ENCODE measurements at regions not wholly inside any gene's neighbourhood (a gene's known extent, or its start where the extent isn't known, plus 50 kb on each side); places are given as distances from the start of the nearest gene placed in this dataset.

- no peak for FAIRE-seq
- no peaks in the 10 kb centered on the region for H3K4me1 ChIP-seq (ENCODE audit: insufficient read depth, low read length)
- in situ Hi-C loops (cut with HindIII; ENCODE audit: extremely low pct_ligation_motif_present, low pct_unique_long_range_greater_than_20kb), result no loop called here
These were observed 76.9 kb upstream of the ADAMTSL1 start for GRCh38 chr9:18397076-18397475.

More at GRCh38 chr9:18397076-18397475, 76.9 kb upstream of the ADAMTSL1 start:
- H3K9me3 ChIP-seq (ENCODE audit: low read length), result no peaks in the 10 kb centered on the region
- H4K20me1 ChIP-seq (ENCODE audit: insufficient read depth, low read length), result no peaks in the 10 kb centered on the region
- CTCF ChIA-PET (ENCODE audit: low intra/inter-chr PET ratio, low total read pairs), result no interaction called here
- no peak overlapping the region for H3K4me3 ChIP-seq (replicated peaks in 1 of 3; ENCODE audit: insufficient read depth in 1 of 3, low read depth in 2 of 3, low read length in 3 of 3)
- H3K4me2 ChIP-seq (ENCODE audit: low read depth, low read length), result no peak overlapping the region
- DNase-seq (ENCODE audit: low spot score), result no peak
- no peaks in the 10 kb centered on the region for H3K79me2 ChIP-seq (ENCODE audit: insufficient read depth, low read length)
- intact Hi-C loops (cut with micrococcal nuclease; ENCODE audit: unreplicated experiment), result no loop called here
- no peak overlapping the region for H3K27ac ChIP-seq (ENCODE audit: extremely low read length, insufficient read depth, low read length)
- H3K9ac ChIP-seq (ENCODE audit: insufficient read depth, low read depth, low read length), result no peak overlapping the region
- no peaks in the 10 kb centered on the region for H3K36me3 ChIP-seq (replicated peaks in 1 of 2; ENCODE audit: control insufficient read depth in 1 of 2, insufficient read depth in 2 of 2, low read length in 2 of 2)
- H3K27me3 ChIP-seq (ENCODE audit: control insufficient read depth in 1 of 2, insufficient read depth in 2 of 2, low read length in 2 of 2), result no peaks in the 10 kb centered on the region
- no peak for ATAC-seq
- BruUV-seq (replicated peaks), result no TSS peak
- TF ChIP-seq ZNF776 (CRISPR knock-in tag; IDR thresholded peaks at IDR 0.05) (no peak), ZNF205 (CRISPR knock-in tag; IDR thresholded peaks at IDR 0.05) (no peak), ARNT2 (CRISPR knock-in tag; IDR thresholded peaks at IDR 0.05; ENCODE audit: low read depth) (no peak), SETDB1 (CRISPR knock-in tag; IDR thresholded peaks at IDR 0.05; ENCODE audit: borderline replicate concordance) (no peak), ZNF136 (CRISPR knock-in tag; IDR thresholded peaks at IDR 0.05; ENCODE audit: low read depth) (no peak), ARID4A (CRISPR knock-in tag; IDR thresholded peaks at IDR 0.05; ENCODE audit: borderline replicate concordance) (no peak), ZNF362 (CRISPR knock-in tag; IDR thresholded peaks at IDR 0.05; ENCODE audit: borderline replicate concordance) (no peak), ZNF672 (CRISPR knock-in tag; IDR thresholded peaks at IDR 0.05) (no peak), TARDBP (CRISPR knock-in tag; IDR thresholded peaks at IDR 0.05) (no peak), ZSCAN29 (CRISPR knock-in tag; conservative IDR thresholded peaks at IDR 0.05) (no peak), AHR (CRISPR knock-in tag; IDR thresholded peaks at IDR 0.05) (no peak), HIVEP1 (CRISPR knock-in tag; IDR thresholded peaks at IDR 0.05) (no peak), IRX3 (CRISPR knock-in tag; IDR thresholded peaks at IDR 0.05; ENCODE audit: borderline replicate concordance, low read depth) (no peak), SOX13 (IDR thresholded peaks at IDR 0.05) (no peak), SOX13 (CRISPR knock-in tag; conservative IDR thresholded peaks at IDR 0.05 in 1 of 2, IDR thresholded peaks at IDR 0.05 in 1 of 2) (no peak)
- no peak overlapping the region for H2AFZ ChIP-seq (ENCODE audit: low read length)
- POLR2A ChIA-PET, result no interaction called here
- 3% methylated on average over 2 of the region's 2 CpGs for WGBS (ENCODE audit: low lambda C conversion rate)

Measured in HepG2 (cell line).